OCI-LY1 (cell line): ENCODE measurements at regions not wholly inside any gene's neighbourhood (a gene's known extent, or its start where the extent isn't known, plus 50 kb on each side); places are given as distances from the start of the nearest gene placed in this dataset.

Experiments used
- CTCF ChIP-seq: fragments of 200-600 bp; sonication (generic), shearing (Covaris generic); IDR thresholded peaks from 2 replicates; pipeline ENCODE4 v1.5.1; 2017; ENCODE audit warnings: mild to moderate bottlenecking, antibody characterized with exemption, low read length, moderate library complexity, mixed read lengths
- EZH2 ChIP-seq: fragments of 200-600 bp; sonication (generic), shearing (Covaris generic); IDR thresholded peaks from 2 replicates; pipeline ENCODE4 v1.8.0; 2017; ENCODE audit warnings: borderline replicate concordance, mixed run types, mild to moderate bottlenecking, antibody characterized with exemption, low read length, moderate library complexity, mixed read lengths

- TF ChIP-seq CTCF (no peak), EZH2 (no peak)
Measured at GRCh38 chr6:91476000-91476399, 889.1 kb upstream of the MAP3K7 start.
